NCI-H2196 treated with DMSO at 0.1 percent for 48 hours (cell line): ENCODE measurements at regions not wholly inside any gene's neighbourhood (a gene's known extent, or its start where the extent isn't known, plus 50 kb on each side); places are given as distances from the start of the nearest gene placed in this dataset.

ENCODE experiments used
- DNase-seq: peaks from one replicate; lab custom pipeline; 2025; ENCODE audit not compliant: unreplicated experiment; lab: John Stamatoyannopoulos, UW

- DNase-seq = no peak
Observed at GRCh38 chr4:71151054-71151453, 157.6 kb downstream of the DCK start.

- DNase-seq = no peak
Observed at GRCh38 chr4:71156616-71157015, 163.2 kb downstream of the DCK start.

GRCh38 chr4:71162386-71162785, 168.9 kb downstream of the DCK start:
- DNase-seq = no peak

GRCh38 chr4:71163317-71163716, 169.9 kb downstream of the DCK start:
- DNase-seq = no peak

GRCh38 chr4:71167083-71167482, 171.7 kb upstream of the SLC4A4 start:
- DNase-seq = no peak

GRCh38 chr4:71171592-71171991, 167.2 kb upstream of the SLC4A4 start:
- no peak for DNase-seq

GRCh38 chr4:71181332-71181731, 157.5 kb upstream of the SLC4A4 start:
- DNase-seq = no peak

- DNase-seq = peak; percentile 17
Observed at GRCh38 chr4:71184195-71184781, 154.5 kb upstream of the SLC4A4 start.

GRCh38 chr4:71185037-71185436, 153.8 kb upstream of the SLC4A4 start:
- DNase-seq = no peak

GRCh38 chr4:71186257-71186565, 152.6 kb upstream of the SLC4A4 start:
- no peak for DNase-seq

- peak; percentile 15 for DNase-seq
Observed at GRCh38 chr4:71186566-71187403, 152.0 kb upstream of the SLC4A4 start.

- DNase-seq = peak; percentile 3
Observed at GRCh38 chr4:71187404-71188155, 151.2 kb upstream of the SLC4A4 start.

- DNase-seq = no peak
Observed at GRCh38 chr4:71188156-71188640, 150.6 kb upstream of the SLC4A4 start.

GRCh38 chr4:71188951-71189350, 149.9 kb upstream of the SLC4A4 start:
- DNase-seq = no peak

- no peak for DNase-seq
Observed at GRCh38 chr4:71189471-71189870, 149.3 kb upstream of the SLC4A4 start.

- no peak for DNase-seq
Observed at GRCh38 chr4:71194454-71194853, 144.4 kb upstream of the SLC4A4 start.

- DNase-seq = no peak
Observed at GRCh38 chr4:71195924-71196323, 142.9 kb upstream of the SLC4A4 start.

GRCh38 chr4:71198958-71199357, 139.9 kb upstream of the SLC4A4 start:
- no peak for DNase-seq

GRCh38 chr4:71201057-71201456, 137.8 kb upstream of the SLC4A4 start:
- DNase-seq = no peak

- no peak for DNase-seq
Observed at GRCh38 chr4:71201817-71202576, 136.8 kb upstream of the SLC4A4 start.

- no peak for DNase-seq
Observed at GRCh38 chr4:71202705-71203104, 136.1 kb upstream of the SLC4A4 start.
